DMS79 treated with DMSO at 0.1 percent for 48 hours (cell line): ENCODE measurements at regions not wholly inside any gene's neighbourhood (a gene's known extent, or its start where the extent isn't known, plus 50 kb on each side); places are given as distances from the start of the nearest gene placed in this dataset.
A peak's percentile ranks its signal among the peaks of the same experiment; 100 is the strongest.
"Not testable (repeated sequence)": the region's sequence is repeated elsewhere in the genome, so short reads cannot be mapped to it uniquely, and the experiment has no call there.

ENCODE experiments used
- DNase-seq: peaks from one replicate; lab custom pipeline; 2025; lab: John Stamatoyannopoulos, UW

DNA sequence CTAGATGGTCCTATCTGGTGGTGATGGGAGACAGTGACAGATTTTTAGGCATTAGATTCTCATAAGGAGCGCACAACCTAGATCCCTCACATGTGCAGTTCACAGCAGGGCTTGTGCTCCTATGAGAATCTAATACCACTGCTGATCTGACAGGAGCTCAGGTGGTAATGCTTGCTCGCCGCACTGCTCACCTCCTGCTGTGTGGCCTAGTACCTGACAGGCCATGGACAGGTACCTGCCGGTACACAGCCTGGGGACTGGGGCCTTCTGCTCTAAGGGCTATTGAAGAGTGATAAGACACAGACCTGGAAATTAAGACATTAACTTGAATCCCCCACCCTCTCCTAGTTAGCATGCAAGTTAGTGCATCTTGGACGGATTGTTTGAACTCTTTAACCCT is 64.4 kb downstream of the KLRB1 start:
- DNase-seq: not testable (repeated sequence)

DNA sequence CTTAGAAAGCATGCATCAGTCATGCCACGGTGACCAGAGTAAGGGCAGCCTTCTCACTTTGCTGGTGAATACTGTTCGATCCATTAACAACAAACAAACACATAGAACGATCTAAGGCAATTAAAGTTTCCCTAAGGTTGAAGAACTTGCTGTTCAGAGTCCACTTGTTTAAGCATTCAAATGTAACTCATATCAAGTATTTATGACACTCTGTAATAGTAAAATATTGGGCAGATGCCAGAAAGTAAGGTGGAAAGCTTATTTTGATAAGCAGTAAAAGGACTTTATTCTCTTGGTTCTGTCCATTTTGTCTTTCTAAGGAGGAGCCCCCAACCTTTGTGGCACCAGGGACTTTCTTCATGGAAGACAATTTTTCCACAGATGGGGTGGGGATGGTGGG is 64.9 kb downstream of the KLRB1 start:
- DNase-seq: not testable (repeated sequence)

DNA sequence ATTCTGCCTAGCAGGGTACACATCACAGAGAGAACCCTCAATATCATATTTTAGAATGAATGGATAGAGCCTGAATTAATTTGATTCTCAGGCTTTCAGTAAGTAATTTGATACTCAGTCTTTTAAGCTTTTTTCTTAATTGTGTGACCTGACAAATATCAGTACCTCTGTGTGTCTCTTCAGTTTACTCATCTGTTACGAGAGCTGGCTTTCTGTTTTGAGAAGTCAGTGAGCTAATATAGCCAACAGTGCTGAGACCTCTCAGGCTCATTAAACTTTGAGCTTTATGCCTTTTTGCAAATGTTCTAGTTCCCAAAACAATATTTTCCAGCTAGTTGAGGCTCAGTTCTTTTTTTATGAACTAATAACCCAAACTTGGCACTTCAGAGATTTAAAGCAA is 91.8 kb downstream of the KLRB1 start:
- not testable (repeated sequence) for DNase-seq

DNA sequence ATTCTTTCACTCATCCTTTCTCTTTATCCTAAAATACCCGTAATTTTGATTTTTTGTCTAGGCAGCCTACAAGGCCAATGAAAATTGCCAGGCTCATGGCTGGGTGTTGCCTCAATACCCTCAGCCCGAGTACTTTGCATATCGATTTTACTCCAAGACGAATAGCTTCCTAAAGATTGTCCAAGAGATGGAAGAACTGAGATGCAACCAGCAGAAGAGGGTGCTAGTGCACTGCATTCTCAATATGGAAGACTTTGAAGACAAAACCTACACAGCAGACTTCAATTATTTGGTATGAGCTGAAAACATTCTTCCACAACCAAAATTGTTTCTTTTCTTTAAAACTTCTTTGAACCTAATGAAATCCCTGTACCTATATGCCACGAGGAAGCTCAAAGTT is 95.0 kb downstream of the KLRB1 start:
- not testable (repeated sequence) for DNase-seq

DNA sequence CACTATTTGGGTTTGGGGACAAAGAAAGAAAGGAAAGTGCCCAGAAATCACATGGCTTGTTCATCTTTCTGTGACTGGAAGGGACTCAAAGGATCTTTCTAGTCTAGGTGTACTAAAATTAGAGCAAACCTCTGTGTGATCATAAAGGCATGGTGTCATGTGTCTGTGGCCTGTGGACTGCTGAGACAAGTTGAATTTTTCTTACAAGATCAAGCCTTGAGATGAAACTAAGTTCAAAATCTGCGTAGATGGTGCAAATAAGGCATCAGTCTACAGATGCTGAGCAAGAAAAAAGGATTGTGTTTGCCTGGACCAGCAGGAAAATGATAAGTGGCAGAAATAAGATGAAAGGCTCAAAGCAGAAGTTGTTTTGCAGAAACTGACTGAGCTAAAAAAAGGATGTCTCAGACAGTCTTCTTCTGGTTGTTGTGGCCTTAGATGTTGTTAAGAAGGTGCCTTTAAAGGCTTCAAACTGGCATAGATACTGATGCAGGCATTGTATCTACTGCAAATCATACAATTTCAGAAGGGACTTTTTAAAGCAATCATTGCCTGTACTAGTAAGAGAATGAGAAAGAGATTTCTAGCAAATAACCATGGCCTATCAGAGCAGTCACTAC is 97.2 kb downstream of the KLRB1 start:
- DNase-seq: not testable (repeated sequence)

DNA sequence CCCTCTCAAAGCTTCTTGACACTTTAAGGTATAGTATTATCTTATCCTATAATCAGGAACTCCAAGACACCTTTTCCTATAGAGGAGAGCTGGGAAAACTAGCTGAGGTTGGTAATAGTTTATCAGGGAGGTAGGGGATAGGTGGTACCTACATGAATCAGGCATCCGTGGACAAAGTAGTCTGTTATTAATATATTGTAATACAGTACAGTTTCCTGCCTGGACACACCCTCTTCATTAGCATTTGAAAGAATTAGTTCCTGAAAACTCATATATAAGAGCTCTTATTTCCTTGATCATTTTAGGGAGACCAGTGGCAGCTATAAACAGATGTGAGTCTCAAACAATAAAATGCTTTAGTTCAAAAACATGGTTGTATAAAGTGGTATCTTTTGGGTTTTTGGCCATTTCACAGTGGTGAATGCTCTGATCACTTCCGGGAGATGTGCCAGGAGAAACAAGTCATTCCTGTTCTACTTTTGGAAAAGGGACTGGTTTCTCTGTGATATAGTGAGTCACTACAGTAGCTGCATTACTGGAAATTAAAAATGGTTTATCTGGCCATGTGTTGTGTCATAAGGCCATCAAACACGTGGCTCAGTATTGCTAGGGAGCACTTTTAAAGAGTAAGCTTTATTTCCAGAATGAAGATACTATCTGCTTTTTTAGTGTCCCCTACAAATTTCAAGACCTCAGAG is 98.1 kb downstream of the KLRB1 start:
- DNase-seq: no peak

DNA sequence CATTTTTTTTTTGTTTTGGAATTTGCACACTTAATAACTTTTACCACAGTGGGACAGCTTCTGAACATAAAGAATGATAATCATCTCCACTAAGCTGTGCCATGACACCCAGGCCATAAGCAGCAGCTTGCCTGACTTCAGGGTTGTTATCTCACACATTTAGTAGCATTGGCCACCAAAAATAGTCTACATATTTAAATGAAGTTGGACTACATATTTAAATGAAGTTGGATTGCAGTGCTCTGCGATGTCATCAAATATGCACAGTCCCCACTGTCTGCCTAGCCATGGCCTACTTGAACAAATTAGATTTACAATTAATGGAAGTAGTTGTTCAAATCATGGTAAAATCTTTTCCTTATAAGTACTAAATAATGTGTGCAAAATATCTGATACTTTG is 101.0 kb downstream of the KLRB1 start:
- DNase-seq: no peak

DNA sequence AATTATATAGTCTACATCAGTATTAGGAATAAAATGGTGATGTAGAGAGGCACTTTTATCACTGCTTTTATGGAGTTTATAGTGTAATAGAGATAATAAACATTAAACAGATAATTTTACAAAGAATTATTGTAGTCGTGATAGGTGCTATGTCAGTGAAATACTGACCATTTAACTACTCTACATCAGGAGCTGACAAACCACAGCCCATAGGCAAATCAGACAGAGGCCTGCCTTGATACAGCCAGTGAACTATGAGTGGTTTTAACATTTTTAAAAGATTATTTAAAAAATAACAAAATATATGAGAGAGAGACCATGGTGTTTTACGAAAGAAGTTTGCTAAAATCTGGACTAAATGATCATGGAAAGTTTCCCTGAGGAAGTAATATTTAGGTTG is 104.3 kb downstream of the KLRB1 start:
- DNase-seq: not testable (repeated sequence)

DNA sequence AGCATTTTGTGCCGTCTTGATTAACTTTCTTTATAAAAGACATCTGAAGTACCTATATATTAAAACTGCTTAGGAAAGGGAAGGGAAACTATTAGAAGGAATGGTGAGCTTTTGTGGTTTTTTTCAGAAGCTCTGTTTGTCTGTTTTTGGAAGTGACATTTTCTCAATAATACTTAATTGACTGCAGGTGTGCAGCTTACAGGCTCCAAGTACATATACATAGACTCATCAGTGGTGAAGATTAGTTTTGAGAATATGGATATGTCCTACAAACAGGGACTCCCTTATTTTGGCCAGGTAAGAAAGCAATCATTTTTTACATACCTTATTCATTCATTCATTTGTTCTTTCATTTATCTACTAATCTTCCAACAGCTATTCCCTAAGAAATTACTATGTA is 104.9 kb downstream of the KLRB1 start:
- DNase-seq: not testable (repeated sequence)

DNA sequence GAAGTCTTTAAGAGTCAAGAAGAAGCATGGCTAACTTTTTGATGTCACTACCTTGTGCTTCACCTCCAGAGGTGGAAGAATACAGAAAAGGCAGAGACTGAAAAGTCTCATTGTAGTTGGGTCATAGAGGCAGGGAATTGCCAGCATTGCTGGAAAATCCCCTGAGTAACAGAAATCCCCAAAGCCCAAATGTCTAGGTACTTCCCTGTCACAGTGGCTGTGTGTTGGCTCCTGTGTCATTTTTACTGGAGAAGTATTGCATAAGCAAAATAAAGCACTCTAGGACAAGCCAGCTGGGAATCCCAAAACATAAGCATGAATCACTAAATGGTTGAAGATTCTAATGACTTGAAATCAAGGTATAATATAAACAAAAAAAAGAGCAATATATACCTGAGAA is 114.4 kb downstream of the KLRB1 start:
- not testable (repeated sequence) for DNase-seq

DNA sequence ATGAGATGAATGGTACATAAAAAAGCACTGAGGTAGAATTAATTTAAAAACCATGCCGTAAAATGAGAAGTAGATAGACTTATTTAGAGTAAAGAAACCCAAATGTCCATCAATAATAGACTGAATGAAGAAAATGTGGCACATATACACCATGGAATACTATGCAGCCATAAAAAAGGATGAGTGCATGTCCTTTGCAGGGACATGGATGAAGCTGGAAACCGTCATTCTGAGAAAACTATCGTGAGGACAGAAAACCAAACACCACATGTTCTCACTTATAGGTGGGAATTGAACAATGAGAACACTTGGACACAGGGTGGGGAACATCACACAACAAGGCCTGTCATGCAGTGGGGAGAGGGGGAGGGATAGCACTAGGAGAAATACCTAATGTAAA is 126.4 kb downstream of the KLRB1 start:
- not testable (repeated sequence) for DNase-seq

DNA sequence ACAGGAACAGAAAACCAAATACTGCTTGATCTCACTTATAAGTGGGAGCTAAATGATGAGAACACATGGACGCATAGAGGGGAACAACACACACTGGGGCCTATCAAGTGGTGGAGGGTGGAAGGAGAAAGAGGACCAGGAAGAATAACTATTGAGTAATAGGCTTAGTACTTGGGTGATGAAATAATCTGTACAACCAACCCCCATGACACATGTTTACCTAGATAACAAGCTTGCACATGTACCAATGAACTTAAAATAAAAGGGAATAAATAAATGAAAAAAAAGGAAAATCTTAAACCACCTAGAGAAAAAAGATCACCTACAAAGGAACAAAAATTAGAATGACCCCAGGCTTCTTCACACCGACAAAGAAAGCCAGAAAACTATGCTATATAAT is 133.5 kb downstream of the KLRB1 start:
- not testable (repeated sequence) for DNase-seq

DNA sequence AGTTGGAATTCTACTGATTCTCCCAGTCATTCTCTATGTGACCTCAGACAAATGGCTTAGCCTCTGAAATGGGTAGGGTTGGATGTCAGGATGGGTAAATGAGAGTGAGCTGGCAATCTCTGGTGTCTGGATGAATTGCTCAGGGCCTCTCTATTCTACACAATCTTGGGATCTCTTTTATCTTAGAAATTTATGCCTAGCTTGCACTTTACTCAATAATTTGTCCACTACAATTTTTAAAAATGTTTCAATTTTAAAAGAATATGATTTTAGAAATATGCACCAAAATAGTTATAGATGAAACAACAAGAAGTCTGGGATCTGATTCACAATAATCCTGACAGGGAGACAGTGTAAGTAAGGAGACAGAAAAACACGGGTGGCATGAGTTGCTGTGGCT is 134.1 kb downstream of the KLRB1 start:
- not testable (repeated sequence) for DNase-seq

DNA sequence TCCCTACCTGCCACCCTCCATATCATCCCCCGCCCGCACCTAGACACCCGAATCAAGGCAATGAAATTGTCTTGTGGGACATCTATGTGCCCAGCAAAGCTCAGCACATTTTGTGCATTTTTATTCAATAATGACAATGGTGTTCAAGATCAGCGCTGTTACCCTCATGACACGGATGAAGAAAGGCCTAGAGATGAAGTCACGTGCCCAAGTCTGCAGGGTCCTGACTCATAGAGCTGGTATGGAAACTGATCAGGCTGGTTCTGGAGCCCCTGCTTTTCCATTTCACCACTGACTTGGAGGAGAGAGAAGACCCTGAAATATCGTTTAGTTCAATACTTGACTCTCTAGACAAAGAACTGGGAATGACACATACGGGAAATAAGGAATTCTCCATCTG is 136.2 kb downstream of the KLRB1 start:
- DNase-seq: not testable (repeated sequence)

DNA sequence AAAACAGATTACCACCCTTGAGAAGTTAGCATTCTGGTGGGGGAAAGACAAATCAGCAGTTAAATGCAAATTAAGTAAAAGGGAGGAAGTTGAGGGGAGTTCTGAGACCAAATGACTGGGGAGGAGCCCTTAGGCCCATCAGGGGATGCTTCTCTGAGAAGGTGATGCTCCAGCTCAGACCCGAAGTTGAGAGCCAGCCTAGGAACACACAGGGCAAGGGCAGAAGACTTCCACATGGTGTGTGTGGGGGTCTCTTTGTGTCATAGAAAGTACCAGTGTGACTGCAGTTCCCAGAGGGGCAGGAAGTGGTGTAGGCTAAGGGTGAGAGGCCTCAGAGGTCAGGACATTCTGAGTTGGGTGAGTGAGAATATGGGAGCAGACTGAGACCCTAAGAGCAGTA is 137.3 kb downstream of the KLRB1 start:
- not testable (repeated sequence) for DNase-seq

DNA sequence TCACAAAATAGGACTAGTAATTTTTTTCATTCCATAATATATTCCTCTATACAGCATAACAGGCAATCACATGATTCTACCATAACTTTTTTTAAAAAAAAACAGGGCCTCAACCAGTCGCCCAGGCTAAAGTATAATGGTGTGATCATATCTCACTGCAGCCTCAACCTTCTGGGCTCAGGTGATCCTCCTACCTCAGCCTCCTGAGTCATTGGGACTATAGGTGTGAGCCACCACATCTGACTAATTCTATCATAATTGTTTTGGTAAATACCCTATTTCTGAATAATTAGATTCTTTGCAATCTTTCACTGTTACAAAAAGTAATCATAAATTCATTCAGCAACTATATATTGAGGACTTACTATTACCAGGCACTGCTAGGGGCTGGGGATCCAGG is 137.8 kb downstream of the KLRB1 start:
- not testable (repeated sequence) for DNase-seq

DNA sequence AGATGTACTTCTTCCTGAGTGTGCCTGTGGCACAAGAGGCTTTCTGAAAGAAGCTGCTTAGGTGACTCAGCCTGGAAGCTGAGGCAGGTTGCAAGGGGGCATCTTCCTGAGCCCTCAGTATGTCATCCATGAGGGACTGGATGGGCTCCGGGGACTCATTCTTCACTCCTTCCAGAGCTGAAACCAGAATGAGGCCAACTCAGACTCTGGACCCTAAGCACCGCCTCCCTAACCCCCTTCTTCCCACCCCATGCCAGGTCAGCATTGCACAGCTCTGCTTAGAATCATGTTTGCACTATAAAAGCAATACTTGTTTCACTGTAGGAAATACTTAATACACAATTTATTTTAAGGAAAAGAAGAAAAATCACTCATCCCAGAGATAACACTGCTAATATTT is 138.3 kb downstream of the KLRB1 start:
- DNase-seq: not testable (repeated sequence)

DNA sequence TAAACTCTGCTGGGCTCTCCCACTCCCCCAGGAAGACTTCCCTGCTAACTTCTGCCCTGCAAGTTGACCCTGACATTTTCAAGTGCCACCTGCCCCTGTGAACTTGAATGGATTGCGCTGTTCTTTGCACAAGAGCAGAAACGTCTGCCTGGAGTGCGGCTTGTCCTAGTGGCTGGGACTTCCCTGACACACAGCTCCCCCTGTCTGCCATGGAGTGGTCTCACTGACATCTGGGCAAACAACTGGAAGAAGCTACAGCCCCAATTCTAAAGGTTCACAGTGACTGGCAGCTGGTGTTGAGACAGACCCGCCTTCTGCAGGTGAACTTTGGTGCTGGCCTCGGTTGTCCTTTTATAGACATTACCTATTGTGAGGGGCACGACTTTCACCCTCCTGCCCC is 138.7 kb downstream of the KLRB1 start:
- DNase-seq: not testable (repeated sequence)

DNA sequence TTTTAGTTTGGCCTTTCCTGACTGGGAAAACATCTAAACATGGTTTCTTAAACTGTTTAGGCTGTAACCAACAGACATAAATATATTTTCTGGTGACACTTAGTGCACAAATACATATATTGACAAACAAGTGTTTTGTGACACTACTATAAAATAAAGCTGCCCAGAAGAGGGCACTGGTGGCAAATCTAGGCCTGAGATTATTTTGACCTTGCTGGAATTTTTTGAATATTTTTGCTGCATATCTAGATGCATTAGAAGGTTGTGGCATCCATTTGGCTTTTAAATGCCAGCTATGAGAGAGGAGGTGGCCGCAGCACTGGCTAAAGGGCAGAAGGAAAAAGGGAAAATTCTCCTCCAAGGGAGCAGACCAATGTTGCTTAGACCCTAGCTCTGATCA is 139.6 kb downstream of the KLRB1 start:
- not testable (repeated sequence) for DNase-seq

DNA sequence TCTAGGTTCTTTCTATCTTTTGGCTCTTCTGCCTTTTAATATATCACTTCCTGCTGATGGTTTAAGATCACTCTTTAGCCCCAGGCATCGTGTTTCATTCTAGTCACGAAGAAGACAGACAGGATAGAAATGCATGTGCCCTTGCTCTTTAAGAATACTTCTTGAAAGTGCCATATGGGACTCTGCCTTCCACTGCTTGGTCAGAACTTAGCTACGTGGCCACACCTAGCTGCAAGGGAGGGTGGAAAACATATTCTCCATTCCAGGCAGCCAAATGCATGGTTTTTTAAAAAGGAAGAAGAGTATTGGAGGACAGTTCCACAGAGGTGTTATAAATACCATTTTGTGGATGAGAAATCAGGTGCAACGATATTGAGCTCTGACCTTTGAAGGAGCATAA is 143.3 kb downstream of the KLRB1 start:
- DNase-seq: no peak

DNA sequence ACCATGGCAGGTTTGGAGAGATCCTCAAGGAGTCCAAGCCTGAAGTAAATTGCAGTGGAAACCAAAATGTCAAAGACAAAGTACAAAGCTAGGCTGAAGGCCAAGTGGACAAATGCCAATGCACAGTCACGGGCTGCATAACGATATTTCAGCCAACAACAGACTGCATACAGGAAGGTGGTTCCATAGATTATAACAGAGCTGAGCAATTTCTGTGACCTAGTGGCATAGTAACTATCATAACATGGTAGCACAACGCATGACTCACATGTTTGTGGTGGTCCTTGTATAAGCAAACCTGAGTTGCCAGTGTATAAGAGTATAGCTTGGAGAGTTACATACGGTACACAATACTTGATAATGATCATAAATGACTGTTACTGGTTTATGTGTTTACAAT is 152.2 kb downstream of the KLRB1 start:
- peak; percentile 16 for DNase-seq

DNA sequence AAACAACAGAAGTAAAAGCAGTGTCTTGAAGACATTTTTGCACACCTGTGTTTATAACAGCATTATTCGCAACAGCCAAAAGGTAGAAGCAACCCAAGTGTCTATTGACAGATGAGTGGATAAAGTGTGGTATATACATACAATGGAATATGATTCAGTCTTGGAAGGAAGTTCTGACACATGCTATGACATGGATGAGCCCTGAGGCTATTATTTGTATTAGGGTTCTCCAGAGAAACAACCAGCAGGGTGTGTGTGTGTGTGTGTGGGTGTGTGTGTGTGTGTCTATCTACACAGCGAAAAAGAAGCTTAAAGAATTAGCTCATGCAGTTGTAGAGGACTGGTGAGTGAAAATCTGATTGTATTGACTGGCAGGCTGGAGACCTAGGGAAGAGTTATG is 153.7 kb downstream of the KLRB1 start:
- DNase-seq: not testable (repeated sequence)

DNA sequence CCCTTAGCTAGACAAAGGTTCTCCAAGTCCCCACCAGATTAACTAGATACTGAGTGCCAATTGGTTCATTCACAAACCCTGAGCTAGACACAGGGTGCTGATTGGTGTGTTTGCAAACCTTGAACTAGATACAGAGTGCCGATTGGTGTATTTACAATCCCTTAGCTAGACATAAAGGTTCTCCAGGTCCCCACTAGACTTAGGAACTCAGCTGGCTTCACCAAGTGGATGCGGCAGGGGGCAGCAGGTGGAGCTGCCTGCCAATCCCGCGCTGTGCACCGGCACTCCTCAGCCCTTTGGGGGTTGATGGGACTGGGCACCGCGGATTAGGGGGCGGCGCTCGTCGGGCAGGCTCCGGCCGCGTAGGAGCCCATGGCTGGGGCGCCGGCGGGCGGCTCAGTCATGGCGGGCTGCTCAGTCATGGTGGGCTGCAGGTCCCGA is 157.6 kb downstream of the KLRB1 start:
- DNase-seq: not testable (repeated sequence)

DNA sequence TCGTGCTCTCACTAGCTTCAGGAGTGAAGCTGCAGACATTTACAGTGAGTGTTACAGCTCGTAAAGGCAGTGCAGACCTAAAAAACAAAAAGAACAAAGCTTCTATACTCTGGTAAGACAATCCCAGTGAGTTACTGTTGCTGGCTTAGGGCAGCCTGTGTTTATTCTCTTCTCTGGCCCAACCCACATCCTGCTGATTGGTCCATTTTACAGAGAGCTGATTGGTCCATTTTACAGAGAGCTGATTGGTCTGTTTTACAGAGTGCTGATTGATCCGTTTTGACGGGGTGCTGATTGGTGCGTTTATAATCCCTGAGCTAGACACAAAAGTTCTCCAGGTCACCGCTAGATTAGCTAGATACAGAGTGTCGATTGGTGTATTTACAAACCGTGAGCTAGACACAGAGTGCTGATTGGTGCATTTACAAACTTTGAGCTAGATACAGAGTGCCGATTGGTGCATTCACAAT is 158.0 kb downstream of the KLRB1 start:
- DNase-seq: peak; percentile 26
